ENCODE measurements at regions not wholly inside any gene's neighbourhood (a gene's known extent, or its start where the extent isn't known, plus 50 kb on each side); places are given as distances from the start of the nearest gene placed in this dataset.

- Histone ChIP-seq H3K36me3 (ENCODE audit: control insufficient read depth in 4 of 4, insufficient read depth in 4 of 4, low read length in 4 of 4) (no peaks in the 10 kb centered on the region), H3K27me3 (ENCODE audit: control insufficient read depth in 3 of 3, insufficient read depth in 3 of 3, low read length in 2 of 3) (no peaks in the 10 kb centered on the region), H3K4me3 (no peak overlapping the region), H3K4me1 (ENCODE audit: control insufficient read depth in 5 of 5, insufficient read depth in 5 of 5, low read length in 5 of 5) (no peaks in the 10 kb centered on the region), H3K9ac (ENCODE audit: insufficient read depth in 1 of 2, low read length in 2 of 2) (no peak overlapping the region), H3K27ac (ENCODE audit: low read depth in 1 of 2, low read length in 1 of 2) (no peak overlapping the region), H3K9me3 (ENCODE audit: control insufficient read depth in 4 of 4, insufficient read depth in 3 of 4, low read length in 3 of 4) (no peaks in the 10 kb centered on the region)
- TF ChIP-seq, protein P1, sequence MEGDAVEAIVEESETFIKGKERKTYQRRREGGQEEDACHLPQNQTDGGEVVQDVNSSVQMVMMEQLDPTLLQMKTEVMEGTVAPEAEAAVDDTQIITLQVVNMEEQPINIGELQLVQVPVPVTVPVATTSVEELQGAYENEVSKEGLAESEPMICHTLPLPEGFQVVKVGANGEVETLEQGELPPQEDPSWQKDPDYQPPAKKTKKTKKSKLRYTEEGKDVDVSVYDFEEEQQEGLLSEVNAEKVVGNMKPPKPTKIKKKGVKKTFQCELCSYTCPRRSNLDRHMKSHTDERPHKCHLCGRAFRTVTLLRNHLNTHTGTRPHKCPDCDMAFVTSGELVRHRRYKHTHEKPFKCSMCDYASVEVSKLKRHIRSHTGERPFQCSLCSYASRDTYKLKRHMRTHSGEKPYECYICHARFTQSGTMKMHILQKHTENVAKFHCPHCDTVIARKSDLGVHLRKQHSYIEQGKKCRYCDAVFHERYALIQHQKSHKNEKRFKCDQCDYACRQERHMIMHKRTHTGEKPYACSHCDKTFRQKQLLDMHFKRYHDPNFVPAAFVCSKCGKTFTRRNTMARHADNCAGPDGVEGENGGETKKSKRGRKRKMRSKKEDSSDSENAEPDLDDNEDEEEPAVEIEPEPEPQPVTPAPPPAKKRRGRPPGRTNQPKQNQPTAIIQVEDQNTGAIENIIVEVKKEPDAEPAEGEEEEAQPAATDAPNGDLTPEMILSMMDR (IDR thresholded peaks at IDR 0.05; ENCODE audit: control extremely low read depth, extremely low read depth) = no peak
- DNase-seq = no peak
- no peak for ATAC-seq (ENCODE audit: insufficient read depth, low FRiP score)
- 83 to 87% methylated on average over 8 of the region's 8 CpGs for WGBS, 2 donors
Measured at GRCh38 chr3:68234076-68234780, 579.8 kb upstream of the SUCLG2 start.

DNA sequence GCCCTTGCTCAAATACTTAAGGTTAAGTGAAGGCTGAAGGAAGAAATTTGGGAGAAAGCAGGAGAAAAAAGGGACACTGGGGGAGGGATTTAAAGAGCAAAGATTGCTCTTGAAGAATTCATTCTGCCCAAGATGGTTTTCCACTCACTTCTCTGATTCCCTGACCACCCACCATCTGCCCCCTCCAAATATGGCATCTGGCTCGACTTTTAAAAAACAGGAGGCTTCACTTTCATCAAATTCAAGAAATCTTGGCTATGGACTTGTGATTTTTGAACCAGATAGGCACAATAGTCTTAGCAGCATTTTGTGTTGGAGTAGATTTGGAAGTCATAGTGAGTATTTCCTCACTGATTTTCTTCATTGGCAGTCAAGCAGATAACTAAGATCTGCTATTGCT, 574.4 kb upstream of the SUCLG2 start:
- TF ChIP-seq, protein P1 (IDR thresholded peaks at IDR 0.05; ENCODE audit: control extremely low read depth, extremely low read depth) = no peak
- 55 to 56% methylated on average over 1 of the region's 1 CpG for WGBS, 2 donors
- H3K36me3 ChIP-seq (ENCODE audit: control insufficient read depth in 4 of 4, insufficient read depth in 4 of 4, low read length in 4 of 4) = no peaks in the 10 kb centered on the region
- H3K4me1 ChIP-seq (ENCODE audit: control insufficient read depth in 5 of 5, insufficient read depth in 5 of 5, low read length in 5 of 5) = peaks cover 0 to 3% (median 0%) of the 10 kb centered on the region in 5 donors
- H3K9ac ChIP-seq (ENCODE audit: insufficient read depth in 1 of 2, low read length in 2 of 2) = no peak overlapping the region
- H3K9me3 ChIP-seq (ENCODE audit: control insufficient read depth in 4 of 4, insufficient read depth in 3 of 4, low read length in 3 of 4) = no peaks in the 10 kb centered on the region
- no peak overlapping the region for H3K4me3 ChIP-seq
- no peak overlapping the region for H3K27ac ChIP-seq (ENCODE audit: low read depth in 1 of 2, low read length in 1 of 2)
- ATAC-seq (ENCODE audit: insufficient read depth, low FRiP score) (no peak), DNase-seq (no peak)
- peaks cover 0 to 10% (median 0%) of the 10 kb centered on the region in 3 donors for H3K27me3 ChIP-seq (ENCODE audit: control insufficient read depth in 3 of 3, insufficient read depth in 3 of 3, low read length in 2 of 3)

DNA sequence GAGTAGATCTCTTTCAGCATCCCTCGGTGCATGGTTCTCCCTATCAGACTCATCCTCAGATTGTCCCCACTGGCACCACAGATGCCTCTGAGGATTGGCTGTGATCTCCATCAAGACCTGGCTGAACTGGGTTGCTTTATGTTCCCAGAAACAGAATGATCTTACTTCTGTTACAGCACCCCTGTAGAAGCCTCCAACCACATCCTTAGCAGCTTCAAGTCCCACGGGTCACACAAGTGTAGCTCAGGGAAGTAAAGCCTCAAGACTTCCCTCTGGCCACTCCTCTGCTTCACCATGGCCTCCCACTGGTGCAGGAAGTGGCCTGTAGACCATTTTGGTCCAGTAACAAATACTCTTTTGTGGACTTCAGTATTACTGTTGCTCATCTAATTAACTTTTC, 566.4 kb upstream of the SUCLG2 start:
- no peak overlapping the region for H3K4me3 ChIP-seq
- ATAC-seq (ENCODE audit: insufficient read depth, low FRiP score) = no peak
- WGBS, 2 donors = 65 to 67% methylated on average over 2 of the region's 2 CpGs

More for the DNA sequence above, 566.4 kb upstream of the SUCLG2 start:
- H3K27ac ChIP-seq (ENCODE audit: low read depth in 1 of 2, low read length in 1 of 2) = no peak overlapping the region
- no peaks in the 10 kb centered on the region for H3K4me1 ChIP-seq (ENCODE audit: control insufficient read depth in 5 of 5, insufficient read depth in 5 of 5, low read length in 5 of 5)
- TF ChIP-seq, protein P1 (IDR thresholded peaks at IDR 0.05; ENCODE audit: control extremely low read depth, extremely low read depth) = no peak
- H3K27me3 ChIP-seq (ENCODE audit: control insufficient read depth in 3 of 3, insufficient read depth in 3 of 3, low read length in 2 of 3) = no peaks in the 10 kb centered on the region
- H3K9me3 ChIP-seq (ENCODE audit: control insufficient read depth in 4 of 4, insufficient read depth in 3 of 4, low read length in 3 of 4) = no peaks in the 10 kb centered on the region
- no peak for DNase-seq
- H3K9ac ChIP-seq (ENCODE audit: insufficient read depth in 1 of 2, low read length in 2 of 2) = no peak overlapping the region
- H3K36me3 ChIP-seq (ENCODE audit: control insufficient read depth in 4 of 4, insufficient read depth in 4 of 4, low read length in 4 of 4) = no peaks in the 10 kb centered on the region
